Neuronal stem cell (in vitro differentiated cells): ENCODE measurements at regions not wholly inside any gene's neighbourhood (a gene's known extent, or its start where the extent isn't known, plus 50 kb on each side); places are given as distances from the start of the nearest gene placed in this dataset.
A peak's percentile ranks its signal among the peaks of the same experiment; 100 is the strongest.

Experiments
- DNase-seq: peaks from one replicate; pipeline ENCODE4 v3.0.0-alpha.2; 2013; ENCODE audit warnings: low spot score
- H2AFZ ChIP-seq: one replicate; pipeline ENCODE4 v1.6.1; 2013; ENCODE audit warnings: mild to moderate bottlenecking, low read length, inconsistent platforms
- H2AK5ac ChIP-seq: 2 replicates; pipeline ENCODE4 v1.6.1; 2013; ENCODE audit warnings: low read depth, mild to moderate bottlenecking, inconsistent platforms, low read length, moderate library complexity, mixed read lengths
- H2BK120ac ChIP-seq: 2 replicates; pipeline ENCODE4 v1.6.1; 2013; ENCODE audit warnings: low read depth, mild to moderate bottlenecking, inconsistent platforms, low read length, moderate library complexity, mixed read lengths
- H2BK12ac ChIP-seq: one replicate; pipeline ENCODE4 v1.6.1; 2013; ENCODE audit warnings: low read length, inconsistent platforms
- H2BK15ac ChIP-seq: 2 replicates; pipeline ENCODE4 v1.6.1; 2013; ENCODE audit warnings: mild to moderate bottlenecking, low read length, inconsistent platforms, mixed read lengths
- H2BK5ac ChIP-seq: one replicate; pipeline ENCODE4 v1.6.1; 2013; ENCODE audit warnings: inconsistent platforms, mild to moderate bottlenecking, low read length, moderate library complexity
- H3K14ac ChIP-seq: one replicate; pipeline ENCODE4 v1.6.1; 2013; ENCODE audit warnings: low read length, inconsistent platforms
- H3K18ac ChIP-seq: 2 replicates; pipeline ENCODE4 v1.6.1; 2013; ENCODE audit warnings: low read length, inconsistent platforms
- H3K23ac ChIP-seq: 2 replicates; pipeline ENCODE4 v1.6.1; 2013; ENCODE audit warnings: low read depth, mild to moderate bottlenecking, mixed read lengths, low read length, inconsistent platforms; ENCODE audit not compliant: poor library complexity
- H3K27ac ChIP-seq: replicated peaks from 3 replicates; pipeline ENCODE4 v1.5.1; 2013; ENCODE audit warnings: low read length, inconsistent platforms
- H3K27me3 ChIP-seq, 3 experiments: 2 replicates each; pipeline ENCODE4 v1.6.1; 2013; ENCODE audit warnings: low read length in 3 of 3, mild to moderate bottlenecking in 2 of 3, inconsistent platforms in 1 of 3, low read depth in 1 of 3, mixed read lengths in 1 of 3, moderate library complexity in 1 of 3; ENCODE audit not compliant: control insufficient read depth in 3 of 3, insufficient read depth in 3 of 3
- H3K36me3 ChIP-seq, 2 donors: replicated peaks in 1 of 2; 2 replicates each; pipeline ENCODE4 v1.6.1; 2013; ENCODE audit warnings: low read length in 2 of 2; ENCODE audit not compliant: control insufficient read depth in 2 of 2, insufficient read depth in 2 of 2
- H3K4ac ChIP-seq: 2 replicates; pipeline ENCODE4 v1.6.1; 2013; ENCODE audit warnings: inconsistent platforms, mild to moderate bottlenecking, low read length, moderate library complexity
- H3K4me1 ChIP-seq, 2 donors: 1 replicate in 1 of 2; 2 replicates in 1 of 2; pipeline ENCODE4 v1.6.1; 2013; ENCODE audit warnings: low read length in 2 of 2, low read depth in 1 of 2; ENCODE audit not compliant: control insufficient read depth in 2 of 2, insufficient read depth in 1 of 2
- H3K4me2 ChIP-seq: one replicate; pipeline ENCODE4 v1.6.1; 2013; ENCODE audit warnings: mild to moderate bottlenecking, low read length, inconsistent platforms; ENCODE audit not compliant: insufficient read depth, poor library complexity, severe bottlenecking
- H3K4me3 ChIP-seq, 2 donors: 2 replicates each; pipeline ENCODE4 v1.5.1; 2013; ENCODE audit warnings: low read length in 2 of 2, mild to moderate bottlenecking in 2 of 2, inconsistent platforms in 1 of 2, moderate library complexity in 1 of 2
- H3K79me1 ChIP-seq: one replicate; pipeline ENCODE4 v1.6.1; 2013; ENCODE audit warnings: low read depth, mild to moderate bottlenecking, inconsistent platforms, low read length, moderate library complexity
- H3K9ac ChIP-seq: one replicate; pipeline ENCODE4 v1.6.1; 2013; ENCODE audit warnings: mild to moderate bottlenecking, low read depth, low read length, inconsistent platforms; ENCODE audit not compliant: poor library complexity
- H3K9me3 ChIP-seq, 2 donors: replicated peaks in 1 of 2; 2 replicates each; pipeline versions ENCODE3 to v1.6.1; 2013; ENCODE audit warnings: low read length in 2 of 2, mild to moderate bottlenecking in 2 of 2, inconsistent platforms in 1 of 2, low read depth in 1 of 2, mixed read lengths in 1 of 2, moderate library complexity in 1 of 2; ENCODE audit not compliant: control insufficient read depth in 2 of 2, insufficient read depth in 1 of 2
- H4K8ac ChIP-seq: one replicate; pipeline ENCODE4 v1.6.1; 2013; ENCODE audit warnings: low read depth, mild to moderate bottlenecking, inconsistent platforms, low read length, moderate library complexity
- H4K91ac ChIP-seq: one replicate; pipeline ENCODE4 v1.6.1; 2013; ENCODE audit warnings: low read length, low read depth, mild to moderate bottlenecking, inconsistent platforms; ENCODE audit not compliant: poor library complexity
- WGBS, 2 donors: extraction: QIAGEN DNeasy Blood & Tissue Kit; methylation state at CpG; one replicate each; pipeline ENCODE4 v1.1.7; 2013; ENCODE audit warnings: missing lambda C conversion rate in 2 of 2, mixed read lengths in 1 of 2; ENCODE audit not compliant: insufficient read length in 2 of 2, insufficient replicate concordance in 1 of 2; ENCODE audit errors: extremely low coverage in 2 of 2; 5-methylcytosine and 5-hydroxymethylcytosine counted together

- H3K36me3 ChIP-seq = no peaks in the 10 kb centered on the region
- no peak overlapping the region for H2BK5ac ChIP-seq
- H4K91ac ChIP-seq = no peak overlapping the region
- H4K8ac ChIP-seq = no peak overlapping the region
- H3K27me3 ChIP-seq = no peaks in the 10 kb centered on the region
- H2BK12ac ChIP-seq = no peak overlapping the region
- no peaks in the 10 kb centered on the region for H3K4me1 ChIP-seq
- H2AK5ac ChIP-seq = no peak overlapping the region
- no peak overlapping the region for H3K4me2 ChIP-seq
- no peak overlapping the region for H3K9ac ChIP-seq
- H3K14ac ChIP-seq = no peak overlapping the region
- H3K9me3 ChIP-seq = no peaks in the 10 kb centered on the region
- no peak overlapping the region for H3K27ac ChIP-seq
- no peak overlapping the region for H2BK120ac ChIP-seq
- H3K79me1 ChIP-seq = no peaks in the 10 kb centered on the region
- no peak overlapping the region for H3K4me3 ChIP-seq
- no peak for DNase-seq
- H2AFZ ChIP-seq = no peak overlapping the region
- H2BK15ac ChIP-seq = no peak overlapping the region
- no peak overlapping the region for H3K4ac ChIP-seq
- H3K18ac ChIP-seq = no peak overlapping the region
- no peak overlapping the region for H3K23ac ChIP-seq
Measured at GRCh38 chr14:30114051-30114450, 186.4 kb upstream of the PRKD1 start.

GRCh38 chr14:30115756-30116155 is 188.1 kb upstream of the PRKD1 start:
- Histone ChIP-seq H3K36me3 (no peaks in the 10 kb centered on the region), H3K4me2 (no peak overlapping the region), H3K27me3 (no peaks in the 10 kb centered on the region), H2BK120ac (no peak overlapping the region), H3K9me3 (no peaks in the 10 kb centered on the region), H3K4ac (no peak overlapping the region), H2AK5ac (no peak overlapping the region), H3K23ac (no peak overlapping the region), H4K91ac (no peak overlapping the region), H3K4me3 (no peak overlapping the region), H3K4me1 (no peaks in the 10 kb centered on the region), H2BK15ac (no peak overlapping the region), H3K9ac (no peak overlapping the region), H2BK5ac (no peak overlapping the region), H2BK12ac (no peak overlapping the region), H3K18ac (no peak overlapping the region), H4K8ac (no peak overlapping the region), H2AFZ (no peak overlapping the region), H3K79me1 (no peaks in the 10 kb centered on the region), H3K14ac (no peak overlapping the region), H3K27ac (no peak overlapping the region)
- no CpG with 5 or more reads among the region's 2 CpGs for WGBS, 2 donors
- DNase-seq = peak; percentile 6

- H4K91ac ChIP-seq = no peak overlapping the region
Measured at GRCh38 chr14:30118992-30119640, 191.5 kb upstream of the PRKD1 start.

GRCh38 chr14:30125322-30125979 is 197.8 kb upstream of the PRKD1 start:
- no peak overlapping the region for H4K91ac ChIP-seq
- no peak overlapping the region for H2BK15ac ChIP-seq
- no peak overlapping the region for H3K27ac ChIP-seq
- H3K23ac ChIP-seq = no peak overlapping the region
- no peak overlapping the region for H3K4me3 ChIP-seq
- H4K8ac ChIP-seq = no peak overlapping the region
- no peak overlapping the region for H2BK5ac ChIP-seq
- H3K4ac ChIP-seq = no peak overlapping the region
- WGBS, 2 donors = no CpG with 5 or more reads among the region's 2 CpGs
- no peak overlapping the region for H2AK5ac ChIP-seq
- H3K79me1 ChIP-seq = no peaks in the 10 kb centered on the region
- H3K18ac ChIP-seq = no peak overlapping the region
- no peaks in the 10 kb centered on the region for H3K36me3 ChIP-seq
- no peaks in the 10 kb centered on the region for H3K9me3 ChIP-seq
- no peak overlapping the region for H2BK12ac ChIP-seq
- no peak overlapping the region for H2BK120ac ChIP-seq
- H3K27me3 ChIP-seq = no peaks in the 10 kb centered on the region
- no peak overlapping the region for H3K14ac ChIP-seq
- no peak overlapping the region for H3K9ac ChIP-seq
- H2AFZ ChIP-seq = no peak overlapping the region
- H3K4me1 ChIP-seq = peaks cover 0 to 3% of the 10 kb centered on the region in 2 donors
- DNase-seq = no peak
- no peak overlapping the region for H3K4me2 ChIP-seq

More at GRCh38 chr14:30118992-30119640, 191.5 kb upstream of the PRKD1 start:
- Histone ChIP-seq H3K4me1 (no peaks in the 10 kb centered on the region), H3K9ac (no peak overlapping the region), H3K4ac (no peak overlapping the region), H4K8ac (no peak overlapping the region), H3K23ac (no peak overlapping the region), H2BK5ac (no peak overlapping the region), H2BK12ac (no peak overlapping the region), H3K14ac (no peak overlapping the region), H2AK5ac (no peak overlapping the region), H3K27me3 (no peaks in the 10 kb centered on the region), H3K18ac (no peak overlapping the region), H3K9me3 (no peaks in the 10 kb centered on the region), H2BK120ac (no peak overlapping the region), H3K36me3 (no peaks in the 10 kb centered on the region), H3K4me2 (no peak overlapping the region), H3K27ac (no peak overlapping the region), H3K79me1 (no peaks in the 10 kb centered on the region), H2AFZ (no peak overlapping the region), H3K4me3 (no peak overlapping the region), H2BK15ac (no peak overlapping the region)
- no peak for DNase-seq
- no CpG with 5 or more reads among the region's 2 CpGs for WGBS, 2 donors
